Fibroblast of lung (primary cell): ENCODE measurements at regions not wholly inside any gene's neighbourhood (a gene's known extent, or its start where the extent isn't known, plus 50 kb on each side); places are given as distances from the start of the nearest gene placed in this dataset.

ENCODE experiments used
- DNase-seq, 2 donors: peaks; one replicate each; pipeline versions ENCODE4 v3.0.0 to v3.0.0-alpha.2; 2010; ENCODE audit warnings: low read depth in 2 of 2
- H2AFZ ChIP-seq: 2 replicates; pipeline ENCODE4 v1.5.1; 2012; ENCODE audit warnings: low read length, control low read depth, inconsistent platforms
- H3K27ac ChIP-seq: 2 replicates; pipeline ENCODE4 v1.5.1; 2011; ENCODE audit warnings: low read length, control low read depth; ENCODE audit not compliant: insufficient read depth
- H3K27me3 ChIP-seq: 2 replicates; pipeline ENCODE4 v1.5.1; 2011; ENCODE audit warnings: mild to moderate bottlenecking, low read length; ENCODE audit not compliant: control insufficient read depth, insufficient read depth
- H3K36me3 ChIP-seq: 2 replicates; pipeline ENCODE4 v1.5.1; 2011; ENCODE audit warnings: low read length; ENCODE audit not compliant: control insufficient read depth, insufficient read depth
- H3K4me1 ChIP-seq: 2 replicates; pipeline ENCODE4 v1.5.1; 2011; ENCODE audit warnings: low read length; ENCODE audit not compliant: control insufficient read depth, insufficient read depth; ENCODE audit errors: extremely low read depth
- H3K4me2 ChIP-seq: 2 replicates; pipeline ENCODE4 v1.5.1; 2011; ENCODE audit warnings: low read length, control low read depth; ENCODE audit not compliant: insufficient read depth; ENCODE audit errors: extremely low read depth
- H3K4me3 ChIP-seq, 4 experiments: fragments of 200-600 bp in 1 of 4; sonication (generic) in 1 of 4; replicated peaks in 1 of 4; 2 replicates each; pipeline ENCODE4 v1.5.1; 2011 to 2016; ENCODE audit warnings: low read length in 4 of 4, low read depth in 3 of 4, mild to moderate bottlenecking in 3 of 4, control low read depth in 2 of 4, inconsistent platforms in 1 of 4, mixed read lengths in 1 of 4; ENCODE audit not compliant: insufficient read depth in 1 of 4; ENCODE audit errors: control extremely low read depth in 1 of 4
- H3K79me2 ChIP-seq: 2 replicates; pipeline ENCODE4 v1.5.1; 2012; ENCODE audit warnings: mild to moderate bottlenecking, low read length, inconsistent platforms; ENCODE audit not compliant: control insufficient read depth, insufficient read depth
- H3K9ac ChIP-seq: 2 replicates; pipeline ENCODE4 v1.5.1; 2011; ENCODE audit warnings: mild to moderate bottlenecking, low read length, control low read depth; ENCODE audit not compliant: insufficient read depth
- H3K9me3 ChIP-seq: 2 replicates; pipeline ENCODE4 v1.5.1; 2012; ENCODE audit warnings: low read depth, low read length; ENCODE audit not compliant: control insufficient read depth, insufficient read depth
- H4K20me1 ChIP-seq: 2 replicates; pipeline ENCODE4 v1.5.1; 2011; ENCODE audit warnings: low read length; ENCODE audit not compliant: control insufficient read depth, insufficient read depth; ENCODE audit errors: extremely low read depth
- CTCF ChIP-seq, 2 donors: IDR thresholded peaks in 1 of 2; conservative IDR thresholded peaks in 1 of 2; 1 replicate in 1 of 2; 2 replicates in 1 of 2; pipeline ENCODE4 v1.5.1; 2011 to 2012; ENCODE audit warnings: low read length in 2 of 2, control low read depth in 1 of 2, inconsistent platforms in 1 of 2, low read depth in 1 of 2, mild to moderate bottlenecking in 1 of 2
- EZH2 ChIP-seq: IDR thresholded peaks from 2 replicates; pipeline ENCODE4 v1.5.1; 2012; ENCODE audit warnings: low read length, control low read depth, mild to moderate bottlenecking; ENCODE audit errors: missing control alignments

GRCh38 chr14:89589400-89590118, 172.5 kb upstream of the FOXN3 start:
- TF ChIP-seq EZH2 (no peak), CTCF (conservative IDR thresholded peaks at IDR 0.05 in 1 of 2, IDR thresholded peaks at IDR 0.05 in 1 of 2; ENCODE audit: low read depth in 1 of 2, low read length in 2 of 2) (no peak)
- Histone ChIP-seq H3K4me3 (no peak overlapping the region), H3K27me3 (no peaks in the 10 kb centered on the region), H3K4me2 (no peak overlapping the region), H3K27ac (no peak overlapping the region), H2AFZ (no peak overlapping the region), H4K20me1 (no peaks in the 10 kb centered on the region), H3K36me3 (no peaks in the 10 kb centered on the region), H3K79me2 (no peaks in the 10 kb centered on the region), H3K4me1 (no peaks in the 10 kb centered on the region), H3K9me3 (no peaks in the 10 kb centered on the region), H3K9ac (no peak overlapping the region)
- no peak for DNase-seq

- TF ChIP-seq EZH2 (no peak), CTCF (conservative IDR thresholded peaks at IDR 0.05 in 1 of 2, IDR thresholded peaks at IDR 0.05 in 1 of 2; ENCODE audit: low read depth in 1 of 2, low read length in 2 of 2) (no peak)
- Histone ChIP-seq H3K4me1 (no peaks in the 10 kb centered on the region), H4K20me1 (no peaks in the 10 kb centered on the region), H2AFZ (no peak overlapping the region), H3K36me3 (no peaks in the 10 kb centered on the region), H3K27me3 (no peaks in the 10 kb centered on the region), H3K79me2 (no peaks in the 10 kb centered on the region), H3K4me2 (no peak overlapping the region), H3K9ac (no peak overlapping the region), H3K27ac (no peak overlapping the region), H3K9me3 (no peaks in the 10 kb centered on the region), H3K4me3 (no peak overlapping the region)
- peak in 1 of 2 donors; percentile 6 for DNase-seq
These were observed 171.8 kb upstream of the FOXN3 start for GRCh38 chr14:89588840-89589296.

- no peak for TF ChIP-seq CTCF (conservative IDR thresholded peaks at IDR 0.05 in 1 of 2, IDR thresholded peaks at IDR 0.05 in 1 of 2; ENCODE audit: low read depth in 1 of 2, low read length in 2 of 2)
- no peak for TF ChIP-seq EZH2
- Histone ChIP-seq H2AFZ (no peak overlapping the region), H3K27me3 (no peaks in the 10 kb centered on the region), H3K9me3 (no peaks in the 10 kb centered on the region), H4K20me1 (no peaks in the 10 kb centered on the region), H3K4me1 (no peaks in the 10 kb centered on the region), H3K9ac (no peak overlapping the region), H3K36me3 (no peaks in the 10 kb centered on the region), H3K79me2 (no peaks in the 10 kb centered on the region), H3K4me2 (no peak overlapping the region), H3K4me3 (no peak overlapping the region), H3K27ac (no peak overlapping the region)
- DNase-seq: no peak
These were observed 171.0 kb upstream of the FOXN3 start for GRCh38 chr14:89588016-89588415.
